Inflammatory macrophage treated with lipopolysaccharide for 1 hour (primary cell): ENCODE measurements at regions not wholly inside any gene's neighbourhood (a gene's known extent, or its start where the extent isn't known, plus 50 kb on each side); places are given as distances from the start of the nearest gene placed in this dataset.

Experiments used
- DNase-seq, 2 donors: peaks; one replicate each; pipeline ENCODE4 v3.0.0-alpha.2; 2020 to 2022

DNA sequence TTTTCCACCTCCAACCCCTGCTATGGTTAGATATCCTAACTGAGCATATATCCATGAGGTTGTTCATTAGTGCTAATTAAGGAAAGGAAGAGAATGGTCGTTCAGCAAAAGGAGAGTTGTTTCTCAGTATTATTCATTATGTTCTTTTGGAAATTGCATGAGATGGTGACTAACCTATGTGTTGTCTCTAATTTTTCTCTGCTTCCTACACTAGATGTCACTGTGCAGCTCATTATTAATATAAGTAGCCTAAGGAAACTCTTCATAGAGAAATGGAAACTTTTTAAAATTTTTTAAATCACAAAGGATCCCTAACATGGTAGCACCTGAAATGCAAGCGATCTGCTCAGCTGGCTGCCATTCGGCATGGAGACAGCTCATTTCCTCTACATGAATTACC is 67.7 kb upstream of the FAM9A start:
- DNase-seq = no peak

DNA sequence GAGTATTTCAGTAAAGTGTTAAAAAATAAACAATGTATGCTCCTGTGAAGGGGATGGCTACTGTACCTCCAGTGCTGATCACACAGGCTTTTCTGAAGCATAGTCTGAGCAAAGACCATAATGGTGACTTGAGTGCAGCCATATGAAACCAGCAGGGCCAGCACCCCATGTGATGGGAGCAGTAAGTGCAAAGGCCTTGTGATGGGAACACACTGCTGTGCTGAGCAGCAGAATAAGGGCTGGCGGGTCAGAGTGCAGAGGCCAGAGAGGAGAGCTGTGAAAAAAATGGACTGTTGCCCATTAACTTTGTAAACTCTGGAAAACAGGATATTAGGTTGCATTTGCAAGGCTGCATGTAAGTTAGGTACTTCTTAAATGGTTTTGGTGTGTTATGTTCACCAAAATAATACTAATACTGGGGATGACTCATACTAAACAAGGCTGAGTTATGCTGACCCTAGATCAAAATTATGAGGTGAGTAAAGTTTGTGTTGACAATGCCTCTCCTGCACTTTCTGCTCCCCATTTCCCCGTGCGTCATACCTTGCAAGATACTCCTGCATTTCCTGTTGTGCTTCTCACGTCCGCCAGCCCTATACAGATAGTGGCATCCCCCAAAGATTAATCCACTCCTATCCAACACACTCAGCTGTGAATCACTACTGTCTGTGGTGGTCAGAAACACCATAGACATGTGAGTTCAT is 67.0 kb upstream of the FAM9A start:
- DNase-seq = no peak

DNA sequence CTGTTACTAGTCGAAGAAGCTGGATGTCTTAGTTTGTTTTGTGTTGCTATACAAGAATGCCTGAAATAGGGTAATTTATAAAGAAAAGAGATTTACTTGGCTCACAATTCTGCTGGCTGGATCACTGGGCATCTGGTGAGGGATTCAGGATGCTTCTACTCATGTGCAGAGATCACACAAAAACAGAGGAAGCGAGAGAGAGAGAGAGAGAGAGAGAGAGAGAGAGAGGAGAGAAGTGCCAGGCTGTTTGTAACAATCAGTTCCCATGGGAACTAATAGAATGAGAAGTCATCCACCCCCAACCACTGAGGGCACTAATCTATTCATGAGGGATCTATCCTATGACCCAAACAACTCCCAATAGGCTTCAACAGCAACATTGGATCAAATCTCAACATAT is 66.2 kb upstream of the FAM9A start:
- DNase-seq = no peak

DNA sequence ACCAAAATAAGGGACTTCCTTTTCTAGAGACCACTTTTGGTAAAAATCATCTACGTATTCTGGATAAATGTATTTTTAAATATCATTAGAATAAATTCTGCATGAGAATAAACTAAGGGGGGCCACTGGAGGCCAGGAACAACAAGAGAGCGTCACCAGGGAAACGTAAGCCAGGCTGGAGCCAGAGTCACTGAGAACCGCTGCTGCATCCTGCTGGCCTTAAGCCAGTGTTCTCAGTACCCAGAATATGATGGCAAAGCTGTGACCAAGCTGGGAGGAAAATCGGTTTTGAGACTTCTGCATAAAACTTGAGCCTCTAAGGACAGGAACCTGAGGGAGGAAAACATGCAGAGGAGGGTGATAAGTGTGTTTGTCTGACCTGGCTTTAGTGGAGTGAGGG is 63.0 kb upstream of the FAM9A start:
- no peak for DNase-seq

DNA sequence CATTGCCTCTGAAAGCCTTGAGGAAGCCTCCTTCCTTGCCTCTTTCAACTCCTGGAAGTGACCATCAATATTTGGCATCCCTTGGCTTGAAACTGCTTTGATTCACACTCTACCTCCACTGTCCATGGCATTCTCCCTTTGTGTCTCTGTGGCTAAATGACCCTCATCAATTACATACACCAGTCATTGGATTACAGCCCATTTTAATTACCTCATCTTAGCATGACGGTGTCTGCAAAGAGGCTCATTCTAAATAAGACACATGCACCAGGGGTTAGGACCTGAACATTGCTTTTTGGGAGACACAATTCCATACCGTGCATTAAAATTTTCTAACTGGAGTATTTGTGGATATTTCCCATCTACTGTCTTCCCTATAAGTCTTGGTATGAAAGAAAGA is 60.7 kb upstream of the FAM9A start:
- no peak for DNase-seq

DNA sequence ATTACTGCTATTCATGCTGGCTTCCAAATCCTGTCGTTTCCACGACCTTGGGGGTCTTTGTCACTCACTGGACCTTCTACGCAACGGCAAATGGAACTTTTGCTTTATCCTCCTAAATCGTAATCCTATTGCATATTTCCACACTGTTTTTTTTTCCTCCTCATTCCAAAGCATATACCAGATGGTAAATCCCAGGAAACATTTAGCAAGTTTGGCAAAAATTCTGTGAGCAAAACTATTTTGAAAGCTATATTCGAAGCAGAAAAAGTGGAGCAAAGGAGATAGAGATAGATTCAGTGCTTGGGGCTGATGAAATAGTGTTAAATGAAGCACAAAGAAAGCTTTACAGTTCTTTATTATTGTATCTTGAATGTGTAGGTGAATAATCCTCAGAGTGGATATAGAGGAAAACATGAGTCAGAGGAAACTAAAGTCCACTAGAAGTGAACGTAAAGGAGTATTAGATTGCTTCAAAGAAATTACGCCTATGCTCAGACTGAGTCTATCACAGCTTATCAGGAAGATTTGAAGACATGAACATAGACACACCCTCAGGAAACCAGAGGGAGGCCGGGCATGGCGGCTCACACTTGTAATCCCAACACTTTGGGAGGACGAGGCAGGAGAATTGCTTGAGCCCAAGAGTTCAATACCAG is 50.2 kb upstream of the FAM9A start:
- no peak for DNase-seq
